Stomach (tissue), 8 donors: ENCODE measurements at regions not wholly inside any gene's neighbourhood (a gene's known extent, or its start where the extent isn't known, plus 50 kb on each side); places are given as distances from the start of the nearest gene placed in this dataset.

ENCODE experiments used
- DNase-seq, 2 donors: peaks; one replicate each; pipeline versions ENCODE4 v3.0.0 to v3.0.0-alpha.2; 2013 to 2019
- H3K27ac ChIP-seq, 5 donors: fragments of 200-600 bp in 4 of 5; sonication (generic) in 4 of 5; one replicate each; pipeline ENCODE4 v1.5.1; 2013 to 2019; ENCODE audit warnings: mild to moderate bottlenecking in 1 of 5, moderate library complexity in 1 of 5
- H3K27me3 ChIP-seq, 3 donors: fragments of 200-600 bp; sonication (generic); one replicate each; pipeline ENCODE4 v1.5.1; 2017 to 2019; ENCODE audit warnings: mixed run types in 1 of 3
- H3K36me3 ChIP-seq, 4 donors: fragments of 200-600 bp; sonication (generic); 1 replicate in 3 of 4; 2 replicates in 1 of 4; pipeline ENCODE4 v1.5.1; 2016 to 2019
- H3K4me1 ChIP-seq, 4 donors: fragments of 200-600 bp; sonication (generic); one replicate each; pipeline ENCODE4 v1.5.1; 2016 to 2019
- H3K4me3 ChIP-seq, 4 donors: fragments of 200-600 bp; sonication (generic) in 3 of 4; one replicate each; pipeline ENCODE4 v1.5.1; 2016 to 2019; ENCODE audit warnings: mild to moderate bottlenecking in 1 of 4
- H3K9me3 ChIP-seq, 4 donors: fragments of 200-600 bp; sonication (generic); one replicate each; pipeline ENCODE4 v1.5.1; 2016 to 2019
- CTCF ChIP-seq, 7 experiments: fragments of 450-650 bp in 4 of 7; fragments of 200-600 bp in 3 of 7; sonication (generic) in 3 of 7; IDR thresholded peaks; one replicate each; pipeline ENCODE4 v1.5.1; 2016 to 2019; ENCODE audit warnings: antibody characterized with exemption in 7 of 7, control low read depth in 2 of 7, mild to moderate bottlenecking in 1 of 7
- EP300 ChIP-seq: sonication (generic); formaldehyde crosslinking; IDR thresholded peaks from one replicate; pipeline ENCODE4 v1.6.1; 2017; ENCODE audit warnings: antibody characterized with exemption
- POLR2A ChIP-seq, 4 donors: fragments of 450-650 bp; IDR thresholded peaks; one replicate each; pipeline ENCODE4 v1.6.1; 2016; ENCODE audit warnings: antibody characterized with exemption in 4 of 4, control low read depth in 2 of 4, mild to moderate bottlenecking in 1 of 4, moderate library complexity in 1 of 4
- POLR2AphosphoS5 ChIP-seq, 3 donors: sonication (generic); formaldehyde crosslinking; IDR thresholded peaks; one replicate each; pipeline ENCODE4 v1.6.1; 2016; ENCODE audit warnings: antibody characterized with exemption in 3 of 3
- WGBS, 5 donors: extraction: QIAGEN DNeasy Blood & Tissue Kit in 3 of 5; methylation state at CpG; one replicate each; pipeline versions ENCODE4 v1.1.5 to v1.1.7; 2013 to 2018; 5-methylcytosine and 5-hydroxymethylcytosine counted together
- intact Hi-C: fragments of 100-400 bp; cut with DNase I; formaldehyde crosslinking; loops from one replicate; pipeline ENCODE4 v1.15.1; 2023; ENCODE audit warnings: low total_unique reads
- donor health status: healthy with polysubstance abuse.
- donor health status: Bipolar disorder and iron deficiency.
- donor health status: healthy.

DNA sequence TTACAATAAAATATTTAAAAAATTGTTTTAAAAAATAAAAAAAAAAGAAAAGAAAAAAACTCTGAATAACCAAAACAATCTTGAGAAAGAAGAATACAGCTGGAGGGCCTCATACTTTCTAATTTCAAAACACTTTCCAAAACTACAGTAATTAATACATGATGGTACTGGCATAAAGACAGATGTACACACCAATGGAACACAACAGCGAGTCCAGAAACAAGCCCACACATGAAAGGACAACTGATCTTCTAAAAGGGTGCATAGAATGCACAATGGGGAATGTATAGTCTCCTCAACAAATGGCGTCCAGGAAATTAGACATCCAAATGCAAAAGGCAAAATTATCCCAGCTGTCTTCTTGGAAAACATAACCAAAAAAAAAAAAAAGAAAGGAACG, 99.6 kb downstream of the LURAP1L start:
- DNase-seq = no peak
- Histone ChIP-seq H3K36me3 (no peaks in the 10 kb centered on the region), H3K4me1 (peaks cover 0 to 7% (median 0%) of the 10 kb centered on the region in 4 donors), H3K4me3 (no peak overlapping the region), H3K27me3 (no peaks in the 10 kb centered on the region), H3K27ac (no peak overlapping the region), H3K9me3 (no peaks in the 10 kb centered on the region)
- intact Hi-C loops = no loop called here
- WGBS, 5 donors = 71 to 88% (median 77%) methylated on average over 3 of the region's 3 CpGs
- TF ChIP-seq CTCF (IDR thresholded peaks at IDR 0.05) (no peak), EP300 (no peak), POLR2A (IDR thresholded peaks at IDR 0.05) (no peak), POLR2AphosphoS5 (IDR thresholded peaks at IDR 0.05) (no peak)

- Histone ChIP-seq H3K9me3 (no peaks in the 10 kb centered on the region), H3K36me3 (no peaks in the 10 kb centered on the region), H3K27ac (no peak overlapping the region), H3K4me1 (peaks cover 0 to 7% (median 2%) of the 10 kb centered on the region in 4 donors), H3K27me3 (no peaks in the 10 kb centered on the region), H3K4me3 (no peak overlapping the region)
- intact Hi-C loops = no loop called here
- DNase-seq = no peak
- TF ChIP-seq EP300 (no peak), POLR2A (IDR thresholded peaks at IDR 0.05) (no peak), CTCF (IDR thresholded peaks at IDR 0.05) (no peak), POLR2AphosphoS5 (IDR thresholded peaks at IDR 0.05) (no peak)
These were observed 100.4 kb downstream of the LURAP1L start for GRCh38 chr9:12875191-12875590.

- Histone ChIP-seq H3K27me3 (no peaks in the 10 kb centered on the region), H3K27ac (no peak overlapping the region), H3K4me3 (no peak overlapping the region), H3K36me3 (no peaks in the 10 kb centered on the region), H3K4me1 (peaks cover 0 to 17% (median 8%) of the 10 kb centered on the region in 4 donors), H3K9me3 (no peaks in the 10 kb centered on the region)
- no peak for DNase-seq
- WGBS, 5 donors = 39 to 47% (median 45%) methylated on average over 2 of the region's 2 CpGs
- TF ChIP-seq POLR2A (IDR thresholded peaks at IDR 0.05) = no peak
- TF ChIP-seq POLR2AphosphoS5 (IDR thresholded peaks at IDR 0.05) = no peak
- TF ChIP-seq CTCF (IDR thresholded peaks at IDR 0.05) = no peak
- no peak for TF ChIP-seq EP300
- intact Hi-C loops = no loop called here
These were observed 102.1 kb downstream of the LURAP1L start for GRCh38 chr9:12876872-12877271.

DNA sequence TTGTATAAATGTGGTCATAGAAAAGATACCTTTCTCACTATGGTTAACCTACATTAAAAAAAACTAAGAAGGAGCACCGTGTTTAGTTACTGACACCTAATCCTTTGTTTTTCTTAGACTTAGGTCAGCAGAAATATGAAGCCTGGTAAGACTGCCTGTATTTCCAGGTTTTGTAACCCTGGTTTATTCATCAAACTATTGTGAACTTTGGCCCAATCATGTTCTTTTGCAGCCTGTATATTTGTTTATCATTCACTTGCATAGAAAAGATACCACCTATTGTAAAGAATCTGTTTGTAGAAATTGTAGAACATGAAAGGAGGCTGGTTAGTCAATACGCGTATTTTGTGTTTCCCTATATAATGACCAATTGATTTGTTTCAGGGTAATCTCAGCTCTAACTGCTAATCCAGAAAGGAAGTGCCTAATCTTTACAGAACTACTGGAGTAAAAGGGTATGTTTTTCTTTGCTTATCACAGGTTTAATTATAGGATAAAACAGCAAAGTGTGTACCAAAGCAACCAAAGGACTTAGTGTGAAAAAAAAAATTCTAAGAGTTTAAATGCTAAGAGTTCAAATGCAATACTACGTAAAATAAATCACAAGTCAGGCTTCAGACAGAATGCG, 103.6 kb downstream of the LURAP1L start:
- H3K4me1 ChIP-seq = peaks cover 0 to 30% (median 16%) of the 10 kb centered on the region in 4 donors
- 18 to 28% (median 23%) methylated on average over 5 of the region's 5 CpGs for WGBS, 5 donors
- no peaks in the 10 kb centered on the region for H3K36me3 ChIP-seq
- peak in 1 of 2 donors; percentile 28 for DNase-seq
- peak overlapping the region in 1 of 5 donors; percentile 43 for H3K27ac ChIP-seq
- no peaks in the 10 kb centered on the region for H3K27me3 ChIP-seq
- TF ChIP-seq EP300 (no peak), CTCF (IDR thresholded peaks at IDR 0.05) (no peak), POLR2AphosphoS5 (IDR thresholded peaks at IDR 0.05) (no peak), POLR2A (IDR thresholded peaks at IDR 0.05) (no peak)
- no peak overlapping the region for H3K4me3 ChIP-seq
- intact Hi-C loops = no loop called here
- no peaks in the 10 kb centered on the region for H3K9me3 ChIP-seq
